ENCODE measurements at regions not wholly inside any gene's neighbourhood (a gene's known extent, or its start where the extent isn't known, plus 50 kb on each side); places are given as distances from the start of the nearest gene placed in this dataset.
"Not testable (repeated sequence)": the region's sequence is repeated elsewhere in the genome, so short reads cannot be mapped to it uniquely, and the experiment has no call there.

DNA sequence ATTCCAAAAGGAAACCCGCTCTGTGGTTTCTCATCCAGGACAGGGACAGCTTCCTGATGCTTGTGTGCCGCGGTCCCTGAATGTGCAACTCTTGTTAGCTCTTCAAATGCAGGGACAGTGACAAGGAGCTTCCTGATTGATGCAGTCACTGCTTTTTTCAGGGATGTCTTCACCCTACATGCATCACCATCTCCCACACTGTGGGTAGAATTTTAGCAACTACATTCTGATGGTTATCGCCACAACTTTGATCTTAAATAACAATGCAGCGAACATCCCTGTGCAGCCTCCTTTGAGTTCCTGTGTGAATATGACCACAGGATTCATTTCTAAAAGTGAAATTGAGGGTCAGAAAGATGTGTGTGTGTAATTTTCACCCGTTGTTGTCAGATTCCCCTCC, 115.0 kb downstream of the GGTLC2 start:
- no peak for DNase-seq

DNA sequence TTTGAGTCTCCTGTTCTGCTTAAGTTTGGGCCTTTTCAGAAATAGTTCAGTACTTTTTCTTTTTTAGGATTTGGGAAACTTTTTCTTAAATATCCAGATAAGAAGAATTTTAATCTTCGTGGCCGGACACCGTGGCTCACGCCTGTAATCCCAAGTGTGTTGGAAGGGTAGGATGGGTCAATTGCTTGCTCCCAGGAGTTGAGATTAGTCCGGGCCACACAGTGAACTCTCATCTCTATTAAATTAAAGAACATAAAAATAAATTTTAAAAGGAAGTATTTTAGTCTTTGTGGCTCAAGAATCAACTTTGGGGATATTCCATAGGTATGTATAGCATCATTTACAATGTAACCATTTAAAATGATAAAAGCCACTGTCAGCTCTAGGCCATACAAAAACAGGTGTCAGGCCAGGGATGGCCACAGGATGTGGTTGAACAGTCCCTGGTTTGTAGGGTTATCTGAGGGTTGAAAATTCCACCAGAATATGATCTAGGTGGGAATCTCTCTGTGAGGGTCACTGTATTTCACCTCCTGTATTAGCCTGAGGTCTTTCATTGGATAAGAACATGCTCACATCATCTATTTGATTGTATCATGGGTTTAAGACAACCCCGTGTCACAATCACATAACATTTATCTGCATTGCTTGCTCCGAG, 115.6 kb downstream of the GGTLC2 start:
- no peak for DNase-seq

- DNase-seq: no peak
Measured at GRCh38 chr22:22761606-22761962, 117.2 kb downstream of the GGTLC2 start.

GRCh38 chr22:22761963-22762772, 117.8 kb downstream of the GGTLC2 start:
- no peak for DNase-seq

GRCh38 chr22:22763512-22763911, 119.1 kb downstream of the GGTLC2 start:
- DNase-seq: no peak

DNA sequence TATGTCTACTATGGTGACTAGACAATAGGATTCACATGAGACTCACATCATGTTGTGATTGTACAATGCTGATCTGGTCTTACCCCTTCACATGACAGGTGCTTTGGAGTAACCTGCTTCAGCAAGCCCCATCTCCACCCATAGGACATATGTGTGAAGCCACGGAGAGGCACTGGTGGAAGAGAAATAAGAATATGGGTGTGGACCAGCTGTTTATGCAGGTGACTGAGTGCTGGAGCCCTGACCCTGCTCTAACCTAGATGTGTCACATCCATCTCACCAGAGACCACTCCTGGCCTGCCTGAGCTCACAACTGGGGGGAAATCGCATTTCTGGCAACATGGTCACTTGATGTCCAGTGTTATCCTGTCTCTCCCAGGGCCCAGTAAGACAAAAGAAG, 119.7 kb downstream of the GGTLC2 start:
- DNase-seq: no peak

GRCh38 chr22:22767876-22768602, 119.6 kb upstream of the IGLL5 start:
- no peak for DNase-seq

DNA sequence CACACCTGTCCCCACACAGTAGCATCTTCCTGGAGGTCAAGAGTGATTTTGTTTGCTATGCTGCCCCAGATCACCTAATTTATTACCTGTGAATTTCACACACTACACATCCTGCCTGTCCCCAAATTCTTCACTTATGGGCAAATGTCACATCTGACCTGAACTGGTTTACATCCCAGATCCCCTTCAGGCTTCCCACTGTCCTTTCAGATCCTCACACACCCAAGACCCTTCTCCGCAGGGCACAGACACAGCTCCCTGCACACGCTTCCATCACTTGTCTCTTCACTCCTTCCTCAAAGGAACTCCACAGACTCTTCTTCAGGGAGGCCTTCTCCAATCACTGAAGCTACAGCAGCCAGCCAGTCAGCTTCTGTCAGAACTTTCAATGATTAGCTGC, 118.7 kb upstream of the IGLL5 start:
- no peak for DNase-seq

DNA sequence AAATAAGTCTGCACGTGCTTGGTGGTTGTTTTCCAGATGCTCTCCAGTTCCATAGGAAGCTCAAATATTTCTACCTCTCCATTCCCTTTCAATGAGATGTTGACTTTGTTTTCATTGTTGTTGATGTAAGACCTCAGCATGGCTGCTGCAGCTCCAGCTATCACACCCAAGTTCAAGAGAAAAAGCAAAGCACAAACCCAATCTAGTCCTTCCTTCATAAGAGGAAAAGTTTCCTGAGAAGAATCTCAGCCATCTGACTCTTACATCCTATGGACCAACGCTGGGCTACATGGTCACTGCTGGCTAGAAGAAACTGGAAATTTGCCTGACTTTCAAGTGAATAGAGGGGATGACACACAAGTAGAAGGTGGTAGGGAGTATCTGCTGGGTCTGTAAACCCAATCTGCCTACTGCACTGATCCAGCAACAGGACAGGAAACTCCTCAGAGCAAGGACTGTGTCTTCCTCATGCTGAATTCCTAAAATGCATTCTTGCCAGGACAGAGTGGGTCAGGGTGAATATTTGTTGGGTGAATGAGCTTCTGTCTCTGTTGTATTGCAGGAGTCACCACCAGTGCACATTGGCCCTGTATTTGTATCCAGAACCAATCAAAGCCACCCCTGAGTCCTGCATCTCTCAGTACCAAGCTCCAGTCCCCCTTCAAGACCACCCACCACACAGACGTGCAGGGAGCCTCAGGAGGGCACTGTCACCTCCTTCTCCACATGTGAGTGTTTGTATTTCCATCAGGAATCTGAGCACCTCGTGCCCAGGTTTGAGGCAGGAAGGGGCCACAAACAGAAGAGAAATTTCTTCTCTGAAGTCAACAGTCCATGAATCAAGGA, 118.0 kb upstream of the IGLL5 start:
- DNase-seq: no peak

- peak; percentile 9 to 43 for DNase-seq
Measured at GRCh38 chr22:22770280-22770871, 117.2 kb upstream of the IGLL5 start.

DNA sequence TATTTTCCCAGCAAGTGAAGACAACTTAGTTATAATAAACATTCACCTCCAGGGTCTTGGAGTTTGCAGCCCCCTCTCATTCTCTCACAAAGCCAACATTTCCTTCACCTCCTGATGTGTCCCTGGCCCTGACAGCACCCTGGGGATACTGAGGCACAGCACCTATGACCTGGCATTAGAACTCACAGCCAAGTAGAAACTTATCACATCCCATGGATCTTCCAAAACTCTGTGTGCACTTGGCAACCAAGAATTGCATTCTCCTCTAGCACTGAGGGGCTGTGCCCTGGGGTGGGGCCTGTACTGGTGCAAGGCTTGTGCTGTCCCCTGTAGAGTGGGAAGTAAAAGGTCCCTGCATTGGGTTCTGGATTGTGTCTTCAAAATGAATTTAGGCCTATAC, 116.7 kb upstream of the IGLL5 start:
- no peak for DNase-seq

- DNase-seq: no peak
Measured at GRCh38 chr22:22771696-22772377, 115.8 kb upstream of the IGLL5 start.

DNA sequence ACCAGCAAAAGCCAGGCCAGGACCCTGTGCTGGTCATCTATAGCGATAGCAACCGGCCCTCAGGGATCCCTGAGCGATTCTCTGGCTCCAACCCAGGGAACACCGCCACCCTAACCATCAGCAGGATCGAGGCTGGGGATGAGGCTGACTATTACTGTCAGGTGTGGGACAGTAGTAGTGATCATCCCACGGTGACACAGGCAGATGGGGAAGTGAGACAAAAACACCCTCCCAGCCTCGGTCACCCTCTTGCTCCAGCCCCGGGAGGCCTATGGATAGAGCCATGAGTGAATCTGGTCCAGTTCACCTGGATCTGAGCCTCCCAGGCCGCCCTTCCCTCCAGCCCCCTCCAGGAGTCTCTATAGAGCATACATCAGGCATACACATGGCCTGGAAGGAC, 115.2 kb upstream of the IGLL5 start:
- DNase-seq: peak in 1 of 2 experiments; percentile 4

GRCh38 chr22:22772883-22773282, 114.7 kb upstream of the IGLL5 start:
- DNase-seq: no peak

DNA sequence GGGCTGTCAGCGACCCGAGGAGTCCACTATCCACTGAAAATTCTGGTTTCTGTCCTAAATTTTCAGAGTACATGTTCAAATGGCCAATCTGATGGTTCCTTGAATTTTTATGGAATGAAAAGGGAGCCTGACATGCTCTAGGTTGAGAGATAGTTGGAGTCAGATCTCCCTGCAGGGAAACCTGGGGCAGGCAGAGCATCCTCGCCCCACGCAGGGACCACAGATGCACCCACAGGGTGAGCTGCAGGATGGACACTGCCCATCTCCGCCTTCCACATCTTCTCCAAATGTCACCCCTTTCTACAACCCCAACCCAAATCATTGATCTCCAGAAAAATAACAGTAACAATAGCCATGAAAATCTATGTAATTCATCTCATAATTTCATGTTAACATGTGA, 114.2 kb upstream of the IGLL5 start:
- DNase-seq: no peak

- no peak for DNase-seq
Measured at GRCh38 chr22:22773979-22774604, 113.5 kb upstream of the IGLL5 start.

DNA sequence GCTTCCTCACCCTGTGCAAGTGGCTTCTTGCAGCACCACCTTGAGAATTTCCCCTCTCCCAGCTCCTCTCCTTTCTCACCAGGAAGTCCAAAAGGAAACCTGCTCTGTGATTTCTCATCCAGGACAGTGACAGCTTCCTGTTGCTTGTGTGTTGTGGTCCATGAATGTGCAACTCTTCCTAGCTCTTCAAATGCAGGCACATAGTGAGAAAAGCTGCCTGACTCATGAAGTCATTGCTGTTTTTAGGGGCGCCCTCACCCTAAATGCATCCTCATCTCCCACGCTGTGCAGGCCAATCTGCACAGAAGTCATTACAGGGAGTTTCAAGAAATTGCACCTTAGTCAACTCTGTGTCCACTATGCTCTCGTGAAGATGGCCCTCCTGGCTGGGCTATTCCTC, 112.9 kb upstream of the IGLL5 start:
- not testable (repeated sequence) for DNase-seq

GRCh38 chr22:22776121-22776520, 111.5 kb upstream of the IGLL5 start:
- DNase-seq: no peak

- no peak for DNase-seq
Measured at GRCh38 chr22:22779213-22779612, 108.4 kb upstream of the IGLL5 start.

DNA sequence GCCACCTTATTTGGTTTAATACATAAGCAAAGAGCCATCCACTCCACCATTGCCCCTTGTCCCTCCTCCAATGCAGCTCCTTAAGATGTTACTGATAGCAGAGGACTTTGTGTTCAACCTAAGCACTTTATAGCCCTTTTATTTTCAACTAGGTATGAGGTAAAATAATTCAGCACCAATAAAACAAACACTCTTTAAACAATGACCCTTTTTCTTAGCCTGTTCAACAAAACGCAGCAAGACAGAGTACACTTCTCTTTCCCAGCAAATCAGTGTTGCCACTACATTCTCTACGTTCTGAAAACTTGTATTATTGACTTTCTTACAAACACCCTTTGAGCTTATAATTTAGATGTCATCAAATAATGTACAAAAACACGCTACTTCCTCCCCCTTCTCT, 104.0 kb upstream of the IGLL5 start:
- no peak for DNase-seq

DNA sequence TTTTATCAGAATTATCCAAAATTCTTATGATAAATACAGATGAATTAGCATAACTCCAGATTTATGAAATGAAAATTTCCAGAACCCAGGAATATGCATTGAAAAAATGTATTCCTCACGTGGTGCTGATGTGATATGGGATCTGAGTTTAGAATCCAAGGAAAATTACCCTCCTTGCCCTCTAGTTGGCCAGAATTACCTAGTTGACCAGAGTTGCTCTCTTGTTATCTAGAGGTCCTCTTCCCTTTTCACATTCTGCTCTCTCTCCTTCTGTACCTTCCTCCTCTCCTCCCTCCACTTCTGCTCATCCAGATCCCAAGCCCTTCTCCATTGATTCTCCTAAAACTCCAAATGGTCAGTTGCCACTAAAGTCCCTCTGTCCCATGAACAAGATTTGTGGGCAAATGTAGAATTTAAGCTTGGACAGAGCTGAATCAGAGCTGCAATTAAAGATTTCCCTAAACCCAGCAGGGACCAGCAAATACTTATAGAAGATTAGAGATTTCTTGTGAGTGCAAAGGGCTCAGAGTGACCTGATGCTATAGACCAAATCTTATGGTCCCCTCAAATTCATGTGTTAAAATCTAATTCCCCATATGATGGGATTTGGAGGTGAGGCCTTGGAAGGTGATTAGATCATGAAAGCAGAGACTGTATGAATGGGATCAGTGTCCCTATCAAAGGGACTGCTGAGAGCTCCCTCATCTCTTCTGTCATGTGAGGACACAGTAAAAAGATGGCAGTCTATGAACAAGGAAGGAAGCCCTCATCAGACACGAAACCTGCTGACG, 103.2 kb upstream of the IGLL5 start:
- DNase-seq: no peak
